K562 (cell line): ENCODE measurements at regions not wholly inside any gene's neighbourhood (a gene's known extent, or its start where the extent isn't known, plus 50 kb on each side); places are given as distances from the start of the nearest gene placed in this dataset.

ENCODE experiments used
- CAMTA2 ChIP-seq: fragments of 250-450 bp; sonication (Bioruptor Pico); conservative IDR thresholded peaks from 2 replicates; pipeline ENCODE4 v1.5.1; 2022
- GTF2A2 ChIP-seq: IDR thresholded peaks from 2 replicates; pipeline ENCODE4 v1.6.1; 2016; ENCODE audit warnings: mild to moderate bottlenecking, missing genetic modification characterization, missing compliant biosample characterization
- HDGF ChIP-seq: fragments of 450-650 bp; IDR thresholded peaks from 2 replicates; pipeline ENCODE4 v1.6.1; 2016
- KDM2B ChIP-seq: fragments of 250-450 bp; sonication (Bioruptor Pico); IDR thresholded peaks from 2 replicates; pipeline ENCODE4 v1.8.0; 2021; ENCODE audit warnings: mild to moderate bottlenecking, moderate library complexity
- KLF1 ChIP-seq: fragments of 450-650 bp; IDR thresholded peaks from 2 replicates; pipeline ENCODE4 v1.6.1; 2016; ENCODE audit warnings: missing genetic modification characterization, missing compliant biosample characterization
- MAFK ChIP-seq: IDR thresholded peaks from 2 replicates; pipeline ENCODE4 v1.6.1; 2011; ENCODE audit warnings: low read length, improper control_type of control experiment
- NONO ChIP-seq, 2 experiments: fragments of 200-400 bp in 1 of 2; fragments of 450-650 bp in 1 of 2; formaldehyde crosslinking in 1 of 2; IDR thresholded peaks; 2 replicates each; pipeline ENCODE4 v1.6.1; 2017; ENCODE audit warnings: low read depth in 2 of 2, mild to moderate bottlenecking in 2 of 2, moderate library complexity in 2 of 2, low read length in 1 of 2
- NR2F6 ChIP-seq: fragments of 450-650 bp; formaldehyde crosslinking; IDR thresholded peaks from 2 replicates; pipeline ENCODE4 v1.4.0; 2020; ENCODE audit warnings: mild to moderate bottlenecking
- RBM39 ChIP-seq: fragments of 200-400 bp; formaldehyde crosslinking; optimal IDR thresholded peaks from 2 replicates; pipeline ENCODE3; 2018; ENCODE audit warnings: low read depth, low read length
- SMAD4 ChIP-seq: fragments of 250-450 bp; sonication (Bioruptor Pico); conservative IDR thresholded peaks from 2 replicates; pipeline ENCODE4 v1.8.0; 2021; ENCODE audit warnings: inconsistent platforms, mild to moderate bottlenecking, moderate library complexity
- SRSF7 ChIP-seq: fragments of 200-400 bp; formaldehyde crosslinking; optimal IDR thresholded peaks from 2 replicates; pipeline ENCODE3; 2017; ENCODE audit warnings: mild to moderate bottlenecking, low read depth, low read length
- TBP ChIP-seq: optimal IDR thresholded peaks from 2 replicates; pipeline ENCODE3; 2011; ENCODE audit warnings: low read depth, low read length, improper control_type of control experiment
- TCF7L2 ChIP-seq: fragments of 150-350 bp; IDR thresholded peaks from 2 replicates; pipeline ENCODE4 v1.6.1; 2016; ENCODE audit warnings: low read depth, mild to moderate bottlenecking, low read length, moderate library complexity
- TFAM ChIP-seq: fragments of 250-450 bp; sonication (Bioruptor Pico); conservative IDR thresholded peaks from 2 replicates; pipeline ENCODE4 v1.5.0; 2021; ENCODE audit warnings: mild to moderate bottlenecking, moderate library complexity
- TOE1 ChIP-seq, 2 experiments: fragments of 450-650 bp in 1 of 2; sonication (generic) in 1 of 2; formaldehyde crosslinking in 1 of 2; IDR thresholded peaks; 2 replicates each; pipeline versions ENCODE4 v1.7.1 to v1.8.0; 2016 to 2022; ENCODE audit warnings: borderline replicate concordance in 2 of 2, mild to moderate bottlenecking in 2 of 2, antibody characterized with exemption in 1 of 2, inconsistent platforms in 1 of 2, low read depth in 1 of 2, missing genetic modification reagents in 1 of 2, moderate library complexity in 1 of 2
- ZNF124 ChIP-seq: sonication (generic); formaldehyde crosslinking; IDR thresholded peaks from 2 replicates; pipeline ENCODE4 v1.8.1; 2022; ENCODE audit warnings: missing genetic modification reagents
- ZNF232 ChIP-seq: sonication (generic); formaldehyde crosslinking; IDR thresholded peaks from 2 replicates; pipeline ENCODE4 v1.8.0; 2022; ENCODE audit warnings: mild to moderate bottlenecking, missing genetic modification reagents
- ZNF707 ChIP-seq: fragments of 250-450 bp; sonication (Bioruptor Pico); conservative IDR thresholded peaks from 2 replicates; pipeline ENCODE4 v1.8.0; 2022; ENCODE audit warnings: inconsistent platforms, mild to moderate bottlenecking, moderate library complexity
- ZNF785 ChIP-seq: fragments of 250-450 bp; sonication (Bioruptor Pico); IDR thresholded peaks from 2 replicates; pipeline ENCODE4 v1.4.0; 2020; ENCODE audit warnings: mild to moderate bottlenecking
- ZNF79 ChIP-seq: fragments of 250-450 bp; sonication (Bioruptor Pico); IDR thresholded peaks from 2 replicates; pipeline ENCODE4 v1.4.0; 2020; ENCODE audit warnings: low read depth, mild to moderate bottlenecking, moderate library complexity
- TF ChIP-seq, protein P1 (sequence below), 2 experiments: fragments of 150-350 bp in 1 of 2; IDR thresholded peaks; 2 replicates each; pipeline ENCODE4 v1.6.1; 2012 to 2016; ENCODE audit warnings: low read depth in 2 of 2, low read length in 2 of 2, mild to moderate bottlenecking in 1 of 2, moderate library complexity in 1 of 2
- TF ChIP-seq, protein P2 (sequence below): sonication (generic); formaldehyde crosslinking; IDR thresholded peaks from 2 replicates; pipeline ENCODE4 v1.8.0; 2022; ENCODE audit warnings: mild to moderate bottlenecking, low read depth, missing genetic modification reagents
- TF ChIP-seq, protein P3 (sequence below): sonication (generic); formaldehyde crosslinking; IDR thresholded peaks from 2 replicates; pipeline ENCODE4 v1.8.0; 2022; ENCODE audit warnings: mild to moderate bottlenecking, missing genetic modification reagents

DNA sequence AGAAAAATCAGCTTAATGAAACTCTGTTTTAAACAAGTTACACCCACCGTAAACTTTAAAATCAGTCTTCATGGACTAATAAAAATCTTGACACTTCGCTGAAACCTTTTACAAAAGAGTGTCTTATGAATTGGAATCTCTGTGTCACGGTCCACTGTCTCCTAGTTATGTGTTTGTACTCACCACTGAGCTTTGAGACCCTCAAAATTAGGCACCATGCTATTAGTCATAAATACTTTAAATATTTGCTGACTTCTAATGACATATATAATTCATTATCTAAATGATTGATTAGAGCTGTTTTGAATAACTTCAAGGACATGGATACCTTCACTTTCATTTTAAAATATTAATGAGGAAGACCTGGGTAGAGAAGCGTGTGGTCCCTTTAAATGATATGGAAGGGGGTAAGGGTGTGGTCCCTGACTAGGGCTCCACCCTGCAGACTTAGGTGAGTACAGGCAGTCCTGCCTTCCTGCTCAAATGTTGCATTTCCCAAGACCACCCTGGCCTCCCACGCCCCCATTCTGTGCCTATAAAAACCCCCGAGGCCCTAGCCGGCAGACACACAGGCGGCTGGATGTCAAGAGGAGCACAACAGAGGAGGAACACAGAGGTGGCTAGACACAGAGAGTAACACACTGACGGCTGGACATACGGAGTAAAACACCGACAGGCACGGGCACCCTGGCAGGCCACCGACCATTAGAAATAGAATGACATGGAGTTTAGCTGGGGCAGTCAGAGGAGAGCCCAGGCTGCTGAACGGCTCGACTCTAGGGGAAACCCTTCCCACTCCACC, 179.0 kb upstream of the CDH9 start (continued):
- TF ChIP-seq, protein P1, sequence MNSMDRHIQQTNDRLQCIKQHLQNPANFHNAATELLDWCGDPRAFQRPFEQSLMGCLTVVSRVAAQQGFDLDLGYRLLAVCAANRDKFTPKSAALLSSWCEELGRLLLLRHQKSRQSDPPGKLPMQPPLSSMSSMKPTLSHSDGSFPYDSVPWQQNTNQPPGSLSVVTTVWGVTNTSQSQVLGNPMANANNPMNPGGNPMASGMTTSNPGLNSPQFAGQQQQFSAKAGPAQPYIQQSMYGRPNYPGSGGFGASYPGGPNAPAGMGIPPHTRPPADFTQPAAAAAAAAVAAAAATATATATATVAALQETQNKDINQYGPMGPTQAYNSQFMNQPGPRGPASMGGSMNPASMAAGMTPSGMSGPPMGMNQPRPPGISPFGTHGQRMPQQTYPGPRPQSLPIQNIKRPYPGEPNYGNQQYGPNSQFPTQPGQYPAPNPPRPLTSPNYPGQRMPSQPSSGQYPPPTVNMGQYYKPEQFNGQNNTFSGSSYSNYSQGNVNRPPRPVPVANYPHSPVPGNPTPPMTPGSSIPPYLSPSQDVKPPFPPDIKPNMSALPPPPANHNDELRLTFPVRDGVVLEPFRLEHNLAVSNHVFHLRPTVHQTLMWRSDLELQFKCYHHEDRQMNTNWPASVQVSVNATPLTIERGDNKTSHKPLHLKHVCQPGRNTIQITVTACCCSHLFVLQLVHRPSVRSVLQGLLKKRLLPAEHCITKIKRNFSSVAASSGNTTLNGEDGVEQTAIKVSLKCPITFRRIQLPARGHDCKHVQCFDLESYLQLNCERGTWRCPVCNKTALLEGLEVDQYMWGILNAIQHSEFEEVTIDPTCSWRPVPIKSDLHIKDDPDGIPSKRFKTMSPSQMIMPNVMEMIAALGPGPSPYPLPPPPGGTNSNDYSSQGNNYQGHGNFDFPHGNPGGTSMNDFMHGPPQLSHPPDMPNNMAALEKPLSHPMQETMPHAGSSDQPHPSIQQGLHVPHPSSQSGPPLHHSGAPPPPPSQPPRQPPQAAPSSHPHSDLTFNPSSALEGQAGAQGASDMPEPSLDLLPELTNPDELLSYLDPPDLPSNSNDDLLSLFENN (IDR thresholded peaks at IDR 0.05; ENCODE audit: low read depth in 2 of 2, low read length in 2 of 2), result peak in 1 of 2 experiments; percentile 54; a peak in 1 of 4 replicates
- TF ChIP-seq ZNF124 (CRISPR knock-in tag), result no peak
- no peak for TF ChIP-seq KDM2B
- TF ChIP-seq TBP, result peak; percentile 97
- no peak for TF ChIP-seq TFAM
- no peak for TF ChIP-seq ZNF707 (CRISPR knock-in tag)
- no peak for TF ChIP-seq SRSF7
- no peak for TF ChIP-seq HDGF
- TF ChIP-seq, protein P2, sequence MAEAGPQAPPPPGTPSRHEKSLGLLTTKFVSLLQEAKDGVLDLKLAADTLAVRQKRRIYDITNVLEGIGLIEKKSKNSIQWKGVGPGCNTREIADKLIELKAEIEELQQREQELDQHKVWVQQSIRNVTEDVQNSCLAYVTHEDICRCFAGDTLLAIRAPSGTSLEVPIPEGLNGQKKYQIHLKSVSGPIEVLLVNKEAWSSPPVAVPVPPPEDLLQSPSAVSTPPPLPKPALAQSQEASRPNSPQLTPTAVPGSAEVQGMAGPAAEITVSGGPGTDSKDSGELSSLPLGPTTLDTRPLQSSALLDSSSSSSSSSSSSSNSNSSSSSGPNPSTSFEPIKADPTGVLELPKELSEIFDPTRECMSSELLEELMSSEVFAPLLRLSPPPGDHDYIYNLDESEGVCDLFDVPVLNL, result no peak
- TF ChIP-seq KLF1 (tag), result peak; percentile 75
- no peak for TF ChIP-seq NR2F6
- TF ChIP-seq ZNF232 (CRISPR knock-in tag), result no peak
- TF ChIP-seq ZNF79, result no peak
- TF ChIP-seq GTF2A2, result 0 out of 2 replicates have a peak, but pooled peaks have one; percentile 65
- no peak for TF ChIP-seq MAFK
- TF ChIP-seq TOE1 (IDR thresholded peaks at IDR 0.05; ENCODE audit: borderline replicate concordance), result no peak
- no peak for TF ChIP-seq TOE1 (CRISPR knock-in tag; IDR thresholded peaks at IDR 0.05; ENCODE audit: borderline replicate concordance, low read depth)
- peak in 1 of 2 experiments; percentile 67; a peak in 2 of 4 replicates for TF ChIP-seq NONO (IDR thresholded peaks at IDR 0.05; ENCODE audit: low read depth in 2 of 2, low read length in 1 of 2)
- TF ChIP-seq, protein P3, sequence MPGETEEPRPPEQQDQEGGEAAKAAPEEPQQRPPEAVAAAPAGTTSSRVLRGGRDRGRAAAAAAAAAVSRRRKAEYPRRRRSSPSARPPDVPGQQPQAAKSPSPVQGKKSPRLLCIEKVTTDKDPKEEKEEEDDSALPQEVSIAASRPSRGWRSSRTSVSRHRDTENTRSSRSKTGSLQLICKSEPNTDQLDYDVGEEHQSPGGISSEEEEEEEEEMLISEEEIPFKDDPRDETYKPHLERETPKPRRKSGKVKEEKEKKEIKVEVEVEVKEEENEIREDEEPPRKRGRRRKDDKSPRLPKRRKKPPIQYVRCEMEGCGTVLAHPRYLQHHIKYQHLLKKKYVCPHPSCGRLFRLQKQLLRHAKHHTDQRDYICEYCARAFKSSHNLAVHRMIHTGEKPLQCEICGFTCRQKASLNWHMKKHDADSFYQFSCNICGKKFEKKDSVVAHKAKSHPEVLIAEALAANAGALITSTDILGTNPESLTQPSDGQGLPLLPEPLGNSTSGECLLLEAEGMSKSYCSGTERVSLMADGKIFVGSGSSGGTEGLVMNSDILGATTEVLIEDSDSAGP, result peak; percentile 72; the same call in 1 of the 2 replicates
- TF ChIP-seq TCF7L2, result no peak
- no peak for TF ChIP-seq RBM39
- no peak for TF ChIP-seq CAMTA2 (CRISPR knock-in tag)
- 0 out of 2 replicates have a peak, but pooled peaks have one; percentile 26 for TF ChIP-seq SMAD4 (CRISPR knock-in tag)
- no peak for TF ChIP-seq ZNF785 (CRISPR knock-in tag)
